Fibroblast of skin of left biceps (primary cell): ENCODE measurements at regions not wholly inside any gene's neighbourhood (a gene's known extent, or its start where the extent isn't known, plus 50 kb on each side); places are given as distances from the start of the nearest gene placed in this dataset.
"Not testable (repeated sequence)": the region's sequence is repeated elsewhere in the genome, so short reads cannot be mapped to it uniquely, and the experiment has no call there.

Experiments
- DNase-seq, 2 experiments: peaks; one replicate each; pipeline ENCODE4 v3.0.0-alpha.2; 2013; ENCODE audit warnings: low read depth in 2 of 2

GRCh38 chr20:46785958-46786357, 76.5 kb downstream of the SLC2A10 start:
- DNase-seq, result no peak

GRCh38 chr20:46786566-46786965, 77.1 kb downstream of the SLC2A10 start:
- no peak for DNase-seq

- no peak for DNase-seq
Measured at GRCh38 chr20:46787991-46788762, 78.7 kb downstream of the SLC2A10 start.

- DNase-seq, result not testable (repeated sequence)
Measured at GRCh38 chr20:46788763-46789091, 79.3 kb downstream of the SLC2A10 start.

- DNase-seq, result no peak
Measured at GRCh38 chr20:46789339-46790028, 80.0 kb downstream of the SLC2A10 start.

GRCh38 chr20:46791722-46792416, 82.4 kb downstream of the SLC2A10 start:
- DNase-seq, result no peak

GRCh38 chr20:46797206-46797605, 87.8 kb downstream of the SLC2A10 start:
- no peak for DNase-seq

- no peak for DNase-seq
Measured at GRCh38 chr20:46798430-46798829, 89.0 kb downstream of the SLC2A10 start.

- DNase-seq, result no peak
Measured at GRCh38 chr20:46799781-46800408, 90.4 kb downstream of the SLC2A10 start.

- no peak for DNase-seq
Measured at GRCh38 chr20:46800409-46800804, 91.0 kb downstream of the SLC2A10 start.

GRCh38 chr20:46801003-46801702, 91.7 kb downstream of the SLC2A10 start:
- DNase-seq, result no peak

- no peak for DNase-seq
Measured at GRCh38 chr20:46802722-46803121, 91.9 kb upstream of the EYA2 start.

- no peak for DNase-seq
Measured at GRCh38 chr20:46803123-46804020, 91.3 kb upstream of the EYA2 start.

- DNase-seq, result no peak
Measured at GRCh38 chr20:46804126-46804525, 90.5 kb upstream of the EYA2 start.

- DNase-seq, result no peak
Measured at GRCh38 chr20:46805836-46806235, 88.8 kb upstream of the EYA2 start.

GRCh38 chr20:46807998-46808397, 86.6 kb upstream of the EYA2 start:
- no peak for DNase-seq

GRCh38 chr20:46808565-46808964, 86.1 kb upstream of the EYA2 start:
- no peak for DNase-seq

- no peak for DNase-seq
Measured at GRCh38 chr20:46809706-46810360, 84.8 kb upstream of the EYA2 start.

GRCh38 chr20:46810448-46811223, 84.0 kb upstream of the EYA2 start:
- DNase-seq, result no peak
